Transverse colon (tissue), 4 donors: ENCODE measurements at regions not wholly inside any gene's neighbourhood (a gene's known extent, or its start where the extent isn't known, plus 50 kb on each side); places are given as distances from the start of the nearest gene placed in this dataset.

ENCODE experiments used
- DNase-seq: peaks from one replicate; pipeline ENCODE4 v3.0.0-alpha.2; 2019
- H3K27ac ChIP-seq, 4 donors: fragments of 200-600 bp; sonication (generic); 2 replicates each; pipeline ENCODE4 v1.5.1; 2016 to 2018; ENCODE audit warnings: inconsistent platforms in 4 of 4
- H3K27me3 ChIP-seq: fragments of 200-600 bp; sonication (generic); 2 replicates; pipeline ENCODE4 v1.5.1; 2017; ENCODE audit warnings: inconsistent platforms
- H3K36me3 ChIP-seq, 4 donors: fragments of 200-600 bp; sonication (generic); 2 replicates each; pipeline ENCODE4 v1.5.1; 2017 to 2019; ENCODE audit warnings: inconsistent platforms in 4 of 4
- H3K4me1 ChIP-seq, 4 donors: fragments of 200-600 bp; sonication (generic); 2 replicates each; pipeline ENCODE4 v1.5.1; 2017 to 2020; ENCODE audit warnings: inconsistent platforms in 4 of 4
- H3K4me3 ChIP-seq, 4 donors: fragments of 200-600 bp; sonication (generic); 1 replicate in 1 of 4; 2 replicates in 3 of 4; pipeline versions ENCODE4 v1.5.1 to v1.6.1; 2017 to 2019; ENCODE audit warnings: inconsistent platforms in 4 of 4
- H3K9me3 ChIP-seq, 2 donors: fragments of 200-600 bp; sonication (generic); 2 replicates each; pipeline ENCODE4 v1.5.1; 2017 to 2019; ENCODE audit warnings: inconsistent platforms in 2 of 2
- CTCF ChIP-seq, 5 experiments: fragments of 200-600 bp in 3 of 5; fragments of 450-650 bp in 2 of 5; sonication (generic) in 3 of 5; IDR thresholded peaks; 1 replicate in 2 of 5; 2 replicates in 3 of 5; pipeline ENCODE4 v1.5.1; 2016 to 2017; ENCODE audit warnings: antibody characterized with exemption in 5 of 5, inconsistent platforms in 3 of 5, mild to moderate bottlenecking in 2 of 5, moderate library complexity in 1 of 5
- EP300 ChIP-seq: sonication (generic); formaldehyde crosslinking; IDR thresholded peaks from one replicate; pipeline ENCODE4 v1.6.1; 2017; ENCODE audit warnings: antibody characterized with exemption, low read depth
- POLR2A ChIP-seq: fragments of 450-650 bp; IDR thresholded peaks from one replicate; pipeline ENCODE4 v1.6.1; 2016; ENCODE audit warnings: antibody characterized with exemption, mild to moderate bottlenecking, moderate library complexity
- POLR2AphosphoS5 ChIP-seq, 3 donors: sonication (generic); formaldehyde crosslinking; IDR thresholded peaks; one replicate each; pipeline ENCODE4 v1.6.1; 2016; ENCODE audit warnings: antibody characterized with exemption in 3 of 3
- WGBS, 2 donors: methylation state at CpG; one replicate each; pipeline ENCODE4 v1.1.5; 2018; ENCODE audit warnings: low coverage in 1 of 2; 5-methylcytosine and 5-hydroxymethylcytosine counted together
- in situ Hi-C, 4 donors: fragments of 200-750 bp; cut with MboI; loops; one replicate each; pipeline versions ENCODE4 v1.15.0 to v1.15.1; 2017; ENCODE audit warnings: low sequenced_read_pairs in 3 of 4, low pct_ligation_motif_present in 1 of 4, low pct_unique_long_range_greater_than_20kb in 1 of 4
- intact Hi-C: fragments of 100-400 bp; cut with DNase I; formaldehyde crosslinking; loops from one replicate; pipeline ENCODE4 v1.15.1; 2023; ENCODE audit warnings: low total_unique reads

DNA sequence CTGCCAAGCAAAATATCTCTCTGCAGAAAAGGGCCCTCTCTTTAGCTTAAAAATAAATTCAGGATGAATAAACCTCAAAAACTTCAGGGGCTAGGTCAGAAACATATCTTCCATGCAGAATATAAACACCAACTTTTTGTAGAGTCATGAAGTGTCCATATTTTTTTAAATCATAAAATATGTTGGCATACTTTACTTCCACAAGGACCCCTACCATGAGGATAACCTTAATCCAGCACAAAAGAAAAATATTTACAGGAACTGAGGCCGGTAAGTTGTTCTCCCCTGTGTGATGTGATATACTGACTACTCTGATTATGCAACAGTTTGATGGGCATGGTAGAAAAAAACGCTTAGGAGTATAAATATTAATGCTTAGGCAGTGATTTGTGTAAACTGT is 264.8 kb upstream of the CDH11 start:
- no peak for DNase-seq
- intact Hi-C loops, result no loop called here
- WGBS, 2 donors, result 31 to 41% methylated on average over 2 of the region's 2 CpGs
- Histone ChIP-seq H3K27me3 (no peaks in the 10 kb centered on the region), H3K36me3 (no peaks in the 10 kb centered on the region), H3K4me1 (no peaks in the 10 kb centered on the region), H3K9me3 (no peaks in the 10 kb centered on the region), H3K27ac (no peak overlapping the region), H3K4me3 (no peak overlapping the region)
- in situ Hi-C loops, result no loop called here
- no peak for TF ChIP-seq EP300

DNA sequence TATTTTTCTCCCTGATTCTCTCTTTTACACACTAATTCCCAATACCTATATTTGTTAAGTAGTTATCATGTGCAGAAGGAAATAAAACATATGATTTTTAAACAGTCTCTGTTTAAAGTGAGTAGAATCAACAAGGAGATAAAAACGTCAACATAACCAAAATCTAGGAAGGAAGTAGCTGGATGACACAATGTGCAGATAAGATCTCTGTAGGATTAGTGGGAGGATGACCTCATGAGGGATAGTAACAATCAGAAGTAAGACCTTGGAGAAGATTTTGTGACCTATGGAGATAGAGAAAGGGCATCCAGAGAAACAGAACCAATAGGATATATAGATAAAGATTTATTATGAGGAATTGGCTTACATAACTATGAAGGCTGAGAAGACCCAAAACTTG is 262.6 kb upstream of the CDH11 start:
- H3K9me3 ChIP-seq, result no peaks in the 10 kb centered on the region

DNA sequence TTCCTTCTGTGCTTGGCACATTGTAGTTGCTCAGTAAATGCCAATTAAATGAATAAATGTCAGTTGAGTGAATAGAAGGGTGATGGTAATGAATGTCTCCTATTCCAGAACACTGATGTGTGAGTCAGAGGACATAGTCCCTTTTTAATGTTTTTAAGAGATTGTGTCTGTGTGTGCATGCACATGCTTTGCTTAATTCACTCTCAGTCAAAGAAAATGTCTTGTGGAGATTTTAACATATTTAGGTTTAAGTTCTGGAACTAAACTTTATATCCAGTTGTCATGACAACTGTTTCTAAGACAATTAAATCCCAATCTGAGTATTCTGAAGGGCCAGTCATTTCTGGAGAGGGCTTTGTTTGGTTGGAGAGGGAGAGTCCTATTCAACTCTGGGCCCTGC is 255.3 kb upstream of the CDH11 start:
- Histone ChIP-seq H3K4me3 (no peak overlapping the region), H3K9me3 (no peaks in the 10 kb centered on the region), H3K27ac (no peak overlapping the region), H3K36me3 (no peaks in the 10 kb centered on the region), H3K4me1 (no peaks in the 10 kb centered on the region), H3K27me3 (no peaks in the 10 kb centered on the region)
- DNase-seq, result no peak
- intact Hi-C loops, result no loop called here
- in situ Hi-C loops, result no loop called here
- TF ChIP-seq POLR2A, result no peak
- TF ChIP-seq CTCF (IDR thresholded peaks at IDR 0.05), result no peak
- TF ChIP-seq EP300, result no peak
- TF ChIP-seq POLR2AphosphoS5 (IDR thresholded peaks at IDR 0.05), result no peak

More for the DNA sequence above, 262.6 kb upstream of the CDH11 start:
- TF ChIP-seq EP300 (no peak), CTCF (IDR thresholded peaks at IDR 0.05) (no peak), POLR2AphosphoS5 (IDR thresholded peaks at IDR 0.05) (no peak), POLR2A (no peak)
- intact Hi-C loops (no loop called here), in situ Hi-C loops (no loop called here)
- Histone ChIP-seq H3K4me1 (no peaks in the 10 kb centered on the region), H3K36me3 (no peaks in the 10 kb centered on the region), H3K4me3 (no peak overlapping the region), H3K27me3 (no peaks in the 10 kb centered on the region), H3K27ac (no peak overlapping the region)
- no peak for DNase-seq
- 32 to 50% methylated on average over 1 of the region's 1 CpG for WGBS, 2 donors

DNA sequence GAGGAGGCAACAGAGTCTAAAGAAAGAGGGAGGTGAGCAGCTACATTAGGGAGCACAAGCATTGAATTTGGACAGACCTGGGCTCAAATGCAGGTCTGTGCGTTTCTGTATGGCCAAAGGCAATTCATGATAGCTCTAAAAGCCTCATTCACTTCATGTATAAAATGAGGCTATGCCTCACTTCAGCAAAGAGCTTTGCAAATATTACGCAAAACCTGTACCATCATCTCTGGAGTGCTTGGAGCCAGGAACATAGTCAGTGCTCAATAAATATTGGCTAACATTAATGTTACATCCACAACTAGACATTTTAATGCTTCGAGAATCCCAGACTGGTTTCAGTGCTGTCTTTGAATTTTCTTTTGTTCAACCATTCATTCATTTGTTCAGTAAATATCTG is 254.7 kb upstream of the CDH11 start:
- Histone ChIP-seq H3K36me3 (no peaks in the 10 kb centered on the region), H3K9me3 (no peaks in the 10 kb centered on the region), H3K4me3 (no peak overlapping the region), H3K27ac (no peak overlapping the region), H3K4me1 (no peaks in the 10 kb centered on the region), H3K27me3 (no peaks in the 10 kb centered on the region)
- intact Hi-C loops (no loop called here), in situ Hi-C loops (no loop called here)
- DNase-seq, result no peak
- 79 to 93% methylated on average over 3 of the region's 3 CpGs for WGBS, 2 donors
- no peak for TF ChIP-seq POLR2A
- TF ChIP-seq POLR2AphosphoS5 (IDR thresholded peaks at IDR 0.05), result no peak
- no peak for TF ChIP-seq EP300
- TF ChIP-seq CTCF (IDR thresholded peaks at IDR 0.05), result no peak

GRCh38 chr16:65375651-65376050 is 253.8 kb upstream of the CDH11 start:
- Histone ChIP-seq H3K9me3 (no peaks in the 10 kb centered on the region), H3K4me1 (no peaks in the 10 kb centered on the region), H3K36me3 (no peaks in the 10 kb centered on the region), H3K27ac (no peak overlapping the region), H3K4me3 (no peak overlapping the region), H3K27me3 (no peaks in the 10 kb centered on the region)
- intact Hi-C loops (no loop called here), in situ Hi-C loops (no loop called here)
- TF ChIP-seq CTCF (IDR thresholded peaks at IDR 0.05), result no peak
- TF ChIP-seq POLR2AphosphoS5 (IDR thresholded peaks at IDR 0.05), result no peak
- no peak for TF ChIP-seq POLR2A
- TF ChIP-seq EP300, result no peak
- WGBS, 2 donors, result 78 to 82% methylated on average over 1 of the region's 1 CpG
- no peak for DNase-seq
